Hepatocyte (in vitro differentiated cells): ENCODE measurements at regions not wholly inside any gene's neighbourhood (a gene's known extent, or its start where the extent isn't known, plus 50 kb on each side); places are given as distances from the start of the nearest gene placed in this dataset.

Source experiments
- CTCF ChIP-seq: fragments of 200-600 bp; sonication (generic); IDR thresholded peaks from 2 replicates; pipeline ENCODE4 v1.5.1; 2016; ENCODE audit warnings: antibody characterized with exemption, mild to moderate bottlenecking; ENCODE audit not compliant: poor library complexity
- EZH2 ChIP-seq: fragments of 200-600 bp; sonication (generic); IDR thresholded peaks from 2 replicates; pipeline ENCODE4 v1.6.1; 2016; ENCODE audit warnings: antibody characterized with exemption, mild to moderate bottlenecking, borderline replicate concordance
- EZH2phosphoT487 ChIP-seq: fragments of 200-600 bp; sonication (generic); IDR thresholded peaks from one replicate; pipeline ENCODE4 v1.6.1; 2018; ENCODE audit warnings: antibody characterized with exemption, mild to moderate bottlenecking, low read depth, moderate library complexity; ENCODE audit not compliant: unreplicated experiment, severe bottlenecking

- no peak for TF ChIP-seq CTCF
- TF ChIP-seq EZH2, result no peak
- no peak for TF ChIP-seq EZH2phosphoT487
Measured at GRCh38 chr12:90543841-90544240, 411.1 kb downstream of the CCER1 start.
